Neutrophil (primary cell): ENCODE measurements at regions not wholly inside any gene's neighbourhood (a gene's known extent, or its start where the extent isn't known, plus 50 kb on each side); places are given as distances from the start of the nearest gene placed in this dataset.

Source experiments
- H3K27ac ChIP-seq: fragments of 200-600 bp; sonication (generic); 2 replicates; pipeline ENCODE4 v1.5.1; 2016; ENCODE audit warnings: mild to moderate bottlenecking, moderate library complexity
- H3K27me3 ChIP-seq: fragments of 200-600 bp; sonication (generic); 2 replicates; pipeline ENCODE4 v1.6.0; 2016; ENCODE audit warnings: mild to moderate bottlenecking
- H3K36me3 ChIP-seq: fragments of 200-600 bp; sonication (generic); 2 replicates; pipeline ENCODE4 v1.5.1; 2017
- H3K4me1 ChIP-seq, 2 experiments: fragments of 200-600 bp in 1 of 2; sonication (generic) in 1 of 2; 1 replicate in 1 of 2; 2 replicates in 1 of 2; pipeline versions ENCODE4 v1.5.1 to v1.6.1; 2013 to 2016; ENCODE audit warnings: low read depth in 1 of 2, low read length in 1 of 2, mild to moderate bottlenecking in 1 of 2, moderate library complexity in 1 of 2; ENCODE audit not compliant: control insufficient read depth in 1 of 2, insufficient read depth in 1 of 2
- H3K4me3 ChIP-seq, 2 experiments: fragments of 200-600 bp in 1 of 2; sonication (generic) in 1 of 2; 1 replicate in 1 of 2; 2 replicates in 1 of 2; pipeline ENCODE4 v1.5.1; 2013 to 2016; ENCODE audit warnings: low read depth in 1 of 2, low read length in 1 of 2, mild to moderate bottlenecking in 1 of 2, moderate library complexity in 1 of 2
- H3K9me3 ChIP-seq: fragments of 200-600 bp; sonication (generic); 2 replicates; pipeline ENCODE4 v1.5.1; 2016
- TF ChIP-seq, protein P1 (sequence below): fragments of 200-600 bp; sonication (generic); IDR thresholded peaks from 2 replicates; pipeline ENCODE4 v1.5.1; 2016; ENCODE audit warnings: antibody characterized with exemption

DNA sequence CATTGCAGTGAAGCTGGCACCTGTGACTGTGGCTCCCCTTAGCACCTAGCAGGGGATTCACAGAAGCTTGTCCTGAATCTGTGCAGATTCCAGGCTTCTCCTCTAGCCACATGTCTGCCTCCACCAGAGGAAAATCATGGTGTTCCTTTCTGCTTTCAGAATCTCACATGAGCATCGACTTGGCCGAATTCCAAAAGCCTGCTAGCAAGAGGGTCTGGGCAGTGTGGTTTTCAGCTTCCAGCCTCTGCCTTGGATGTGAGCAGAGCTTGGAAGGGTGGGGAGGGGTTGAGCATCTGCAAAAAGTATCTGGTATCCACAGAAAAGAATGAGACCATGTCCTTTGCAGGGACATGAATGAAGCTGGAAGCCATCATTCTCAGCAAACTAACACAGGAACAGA lies 911.1 kb downstream of the TBC1D22A start:
- Histone ChIP-seq H3K4me3 (no peak overlapping the region), H3K27me3 (no peaks in the 10 kb centered on the region), H3K9me3 (no peaks in the 10 kb centered on the region), H3K36me3 (no peaks in the 10 kb centered on the region), H3K4me1 (no peaks in the 10 kb centered on the region), H3K27ac (no peak overlapping the region)
- TF ChIP-seq, protein P1, sequence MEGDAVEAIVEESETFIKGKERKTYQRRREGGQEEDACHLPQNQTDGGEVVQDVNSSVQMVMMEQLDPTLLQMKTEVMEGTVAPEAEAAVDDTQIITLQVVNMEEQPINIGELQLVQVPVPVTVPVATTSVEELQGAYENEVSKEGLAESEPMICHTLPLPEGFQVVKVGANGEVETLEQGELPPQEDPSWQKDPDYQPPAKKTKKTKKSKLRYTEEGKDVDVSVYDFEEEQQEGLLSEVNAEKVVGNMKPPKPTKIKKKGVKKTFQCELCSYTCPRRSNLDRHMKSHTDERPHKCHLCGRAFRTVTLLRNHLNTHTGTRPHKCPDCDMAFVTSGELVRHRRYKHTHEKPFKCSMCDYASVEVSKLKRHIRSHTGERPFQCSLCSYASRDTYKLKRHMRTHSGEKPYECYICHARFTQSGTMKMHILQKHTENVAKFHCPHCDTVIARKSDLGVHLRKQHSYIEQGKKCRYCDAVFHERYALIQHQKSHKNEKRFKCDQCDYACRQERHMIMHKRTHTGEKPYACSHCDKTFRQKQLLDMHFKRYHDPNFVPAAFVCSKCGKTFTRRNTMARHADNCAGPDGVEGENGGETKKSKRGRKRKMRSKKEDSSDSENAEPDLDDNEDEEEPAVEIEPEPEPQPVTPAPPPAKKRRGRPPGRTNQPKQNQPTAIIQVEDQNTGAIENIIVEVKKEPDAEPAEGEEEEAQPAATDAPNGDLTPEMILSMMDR: no peak

DNA sequence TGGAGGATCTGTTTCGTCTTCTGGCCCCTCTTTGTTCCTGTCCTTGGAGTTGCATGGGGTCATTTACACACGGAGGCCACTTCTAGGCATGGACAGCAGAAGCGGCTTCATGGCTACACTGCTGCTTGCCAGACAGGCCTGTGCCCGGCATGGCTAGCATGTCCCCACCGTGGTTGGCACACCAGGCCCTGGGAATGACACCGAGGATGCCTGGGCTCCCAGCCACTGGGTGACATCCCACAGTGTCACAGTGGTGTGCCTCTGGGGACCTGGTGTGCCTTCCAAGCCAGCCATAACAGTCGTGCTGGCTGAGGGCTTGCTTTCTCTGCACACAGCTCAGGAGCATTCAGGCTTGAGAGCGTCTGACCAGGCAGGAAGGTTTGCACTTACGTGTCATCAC lies 910.1 kb downstream of the TBC1D22A start:
- H3K27ac ChIP-seq: no peak overlapping the region
- H3K4me3 ChIP-seq: no peak overlapping the region
- H3K9me3 ChIP-seq: no peaks in the 10 kb centered on the region
- TF ChIP-seq, protein P1: no peak
- H3K4me1 ChIP-seq: no peaks in the 10 kb centered on the region
- H3K27me3 ChIP-seq: no peaks in the 10 kb centered on the region
- H3K36me3 ChIP-seq: no peaks in the 10 kb centered on the region

DNA sequence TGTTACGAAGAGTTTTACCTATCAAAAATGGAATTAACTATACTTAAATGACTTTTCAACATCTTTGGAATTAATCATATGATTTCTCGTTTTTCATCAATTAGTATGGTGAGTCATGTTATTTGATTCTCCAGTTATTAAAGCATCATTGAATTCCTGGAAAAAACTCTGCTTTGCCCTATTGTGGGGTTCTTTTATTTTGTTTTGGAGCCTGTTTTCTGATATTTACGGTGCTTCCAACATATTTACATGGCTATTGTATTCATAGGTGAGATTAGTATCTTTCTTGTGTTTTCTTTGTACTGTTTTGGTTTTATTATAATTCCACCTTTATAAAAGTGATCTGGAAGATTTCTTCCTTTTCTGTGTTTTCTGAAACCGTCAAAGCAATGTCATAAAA lies 902.7 kb downstream of the TBC1D22A start:
- no peaks in the 10 kb centered on the region for H3K36me3 ChIP-seq
- H3K4me1 ChIP-seq: no peaks in the 10 kb centered on the region
- H3K4me3 ChIP-seq: no peak overlapping the region
- TF ChIP-seq, protein P1: no peak
- H3K27ac ChIP-seq: no peak overlapping the region
- H3K27me3 ChIP-seq: no peaks in the 10 kb centered on the region
- H3K9me3 ChIP-seq: no peaks in the 10 kb centered on the region

DNA sequence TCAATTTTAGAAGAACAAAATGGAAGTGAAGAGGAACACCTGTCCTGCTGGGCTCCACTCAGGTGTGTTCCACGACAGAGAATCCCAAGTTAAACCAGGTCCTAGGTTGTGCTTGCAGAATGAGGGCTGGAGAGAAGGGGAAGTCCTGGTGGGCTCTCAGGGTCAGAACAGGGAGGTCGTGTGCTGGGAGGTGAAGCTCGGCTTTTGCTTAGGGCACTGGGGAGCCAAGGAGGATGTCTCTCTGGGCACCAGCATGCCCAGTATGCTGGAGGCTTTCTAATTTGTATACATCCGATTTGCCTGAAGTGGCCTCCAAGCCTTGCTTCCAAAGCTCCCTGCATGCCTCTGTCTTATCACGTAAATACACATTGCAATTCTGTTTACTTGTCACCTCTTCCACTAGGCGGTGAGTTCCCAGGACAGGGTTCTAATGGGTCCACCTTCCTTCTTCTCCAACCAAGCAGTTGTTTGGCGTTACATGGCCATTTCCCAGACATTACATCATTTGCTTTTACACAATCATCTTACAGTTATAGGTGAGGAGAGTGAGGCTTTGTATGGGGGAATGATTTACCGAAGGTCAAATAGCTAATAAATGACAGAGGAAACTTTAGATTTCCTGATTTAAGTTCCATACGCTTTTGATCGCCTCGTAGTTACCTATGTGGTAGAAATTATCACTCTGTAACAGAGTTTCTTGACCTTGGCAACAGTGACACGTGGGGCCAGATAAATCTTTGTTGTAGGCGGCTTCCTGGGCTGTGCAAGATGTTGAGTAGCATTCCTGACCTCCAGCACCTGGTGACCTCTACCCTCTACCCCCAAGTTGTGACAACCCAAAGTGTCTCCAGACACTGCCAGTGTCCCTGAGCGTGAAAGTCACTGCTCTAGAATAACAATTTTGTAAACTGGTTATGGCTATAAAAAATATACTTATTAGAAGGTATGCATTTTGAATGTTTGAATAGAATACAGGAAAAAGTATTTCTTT lies 901.5 kb downstream of the TBC1D22A start:
- Histone ChIP-seq H3K27me3 (no peaks in the 10 kb centered on the region), H3K4me1 (no peaks in the 10 kb centered on the region), H3K36me3 (no peaks in the 10 kb centered on the region), H3K4me3 (no peak overlapping the region), H3K27ac (no peak overlapping the region), H3K9me3 (no peaks in the 10 kb centered on the region)
- TF ChIP-seq, protein P1: no peak

DNA sequence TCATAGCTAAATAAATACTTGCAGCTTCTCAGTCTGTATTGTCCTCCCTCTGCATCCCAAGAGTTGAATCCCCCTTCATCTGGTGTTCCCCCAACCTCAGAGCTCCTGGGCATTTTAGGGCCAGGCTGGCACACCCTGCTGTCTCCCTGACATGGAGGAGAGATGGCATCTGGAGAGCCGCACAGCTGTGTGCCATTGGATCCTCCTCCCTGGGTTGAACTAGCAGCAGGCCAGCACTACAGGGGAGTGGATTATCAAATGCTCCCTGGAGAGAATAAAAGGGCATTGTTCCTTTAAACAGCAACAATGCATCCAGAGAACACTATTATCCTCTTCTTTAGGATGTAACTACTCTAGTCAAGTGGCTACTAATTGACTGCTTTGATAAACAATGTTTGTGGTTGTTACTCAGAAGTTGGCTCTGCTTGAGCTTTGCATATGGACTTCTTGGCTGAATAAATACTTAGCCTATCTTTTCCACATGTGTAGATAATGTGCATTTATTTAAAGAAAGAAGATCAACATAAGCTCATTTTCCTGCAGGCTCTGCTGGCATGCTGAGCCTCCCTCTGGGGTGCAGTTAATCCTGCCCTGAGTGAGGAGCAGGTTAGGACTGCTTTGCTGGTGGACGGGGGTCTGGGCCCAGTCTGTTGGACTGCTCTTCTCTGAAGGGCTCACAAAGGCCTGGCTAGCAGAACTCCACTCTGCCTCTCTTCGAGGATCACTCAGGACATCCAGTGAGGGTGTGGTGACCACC lies 897.2 kb downstream of the TBC1D22A start:
- H3K36me3 ChIP-seq: no peaks in the 10 kb centered on the region
- H3K9me3 ChIP-seq: peaks cover 4% of the 10 kb centered on the region
- H3K27ac ChIP-seq: no peak overlapping the region
- no peaks in the 10 kb centered on the region for H3K27me3 ChIP-seq
- no peak overlapping the region for H3K4me3 ChIP-seq
- no peaks in the 10 kb centered on the region for H3K4me1 ChIP-seq
- TF ChIP-seq, protein P1: no peak
